ENCODE measurements at regions not wholly inside any gene's neighbourhood (a gene's known extent, or its start where the extent isn't known, plus 50 kb on each side); places are given as distances from the start of the nearest gene placed in this dataset.
"Not testable (repeated sequence)": the region's sequence is repeated elsewhere in the genome, so short reads cannot be mapped to it uniquely, and the experiment has no call there.

DNA sequence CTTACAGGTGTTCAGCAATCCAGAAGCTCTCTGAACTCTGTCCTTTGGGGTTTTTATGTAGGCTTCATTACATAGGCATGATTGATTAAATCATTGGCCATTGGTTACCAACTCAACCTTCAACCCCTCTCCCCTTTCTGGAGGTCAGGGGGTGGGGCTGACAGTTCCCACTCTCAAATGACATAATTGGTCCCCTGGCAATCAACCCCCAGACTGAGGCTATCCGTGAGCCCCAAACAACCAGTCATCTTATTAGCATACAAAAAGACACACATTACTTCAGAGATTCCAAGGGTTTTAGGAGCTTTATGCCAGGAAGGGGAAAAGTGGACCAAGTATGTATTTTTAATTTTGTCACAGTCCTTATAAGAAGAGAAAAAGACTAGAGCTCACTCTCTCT is 92.1 kb downstream of the ZNF467 start:
- DNase-seq (no peak), ATAC-seq (no peak)
- H3K9me3 ChIP-seq (ENCODE audit: control insufficient read depth, low read length), result no peaks in the 10 kb centered on the region
- H3K27ac ChIP-seq (ENCODE audit: low read length), result no peak overlapping the region
- H3K27me3 ChIP-seq (ENCODE audit: control insufficient read depth, insufficient read depth), result no peaks in the 10 kb centered on the region
- no peaks in the 10 kb centered on the region for H3K4me1 ChIP-seq (ENCODE audit: control insufficient read depth, insufficient read depth, low read length)
- intact Hi-C loops (cut with DNase I), result no loop called here
- 51% methylated on average over 1 of the region's 1 CpG for WGBS
- no peak overlapping the region for H3K4me3 ChIP-seq (ENCODE audit: low read length)

DNA sequence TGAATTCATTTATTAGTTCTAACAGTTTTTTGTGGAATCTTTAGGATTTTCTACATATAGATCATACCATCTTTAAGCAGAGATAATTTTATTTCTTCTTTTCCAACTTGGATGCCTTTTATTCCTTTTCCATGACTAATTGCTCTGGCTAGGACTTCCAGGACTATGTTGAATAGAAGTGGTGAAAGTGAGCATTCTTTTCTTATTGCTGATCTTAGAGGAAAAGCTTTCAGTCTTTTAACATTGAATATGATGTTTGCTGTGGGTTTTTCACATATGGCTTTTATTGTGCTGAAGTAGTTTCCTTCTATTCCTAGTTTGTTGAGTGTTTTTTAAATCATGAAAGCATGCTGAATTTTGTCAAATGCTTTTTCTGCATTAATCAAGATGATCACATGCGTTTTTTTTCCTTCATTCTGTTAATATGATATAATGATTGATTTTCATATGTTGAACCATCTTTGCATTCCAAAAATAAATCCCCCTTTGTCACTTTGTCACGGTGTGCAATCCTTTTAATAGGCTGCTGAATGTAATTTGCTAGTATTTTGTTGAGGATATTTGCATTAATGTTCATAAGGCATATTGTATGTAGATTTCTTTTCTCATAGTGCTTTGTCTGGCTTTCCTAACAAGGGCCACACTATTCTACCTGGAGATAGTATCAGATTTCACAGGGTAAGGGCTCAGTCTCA is 92.9 kb downstream of the ZNF467 start:
- no peaks in the 10 kb centered on the region for H3K4me1 ChIP-seq (ENCODE audit: control insufficient read depth, insufficient read depth, low read length)
- intact Hi-C loops (cut with DNase I), result no loop called here
- H3K27me3 ChIP-seq (ENCODE audit: control insufficient read depth, insufficient read depth), result no peaks in the 10 kb centered on the region
- no peak for ATAC-seq
- no peak overlapping the region for H3K4me3 ChIP-seq (ENCODE audit: low read length)
- DNase-seq, result no peak
- WGBS, result 70% methylated on average over 2 of the region's 2 CpGs
- H3K27ac ChIP-seq (ENCODE audit: low read length), result no peak overlapping the region
- H3K9me3 ChIP-seq (ENCODE audit: control insufficient read depth, low read length), result no peaks in the 10 kb centered on the region

DNA sequence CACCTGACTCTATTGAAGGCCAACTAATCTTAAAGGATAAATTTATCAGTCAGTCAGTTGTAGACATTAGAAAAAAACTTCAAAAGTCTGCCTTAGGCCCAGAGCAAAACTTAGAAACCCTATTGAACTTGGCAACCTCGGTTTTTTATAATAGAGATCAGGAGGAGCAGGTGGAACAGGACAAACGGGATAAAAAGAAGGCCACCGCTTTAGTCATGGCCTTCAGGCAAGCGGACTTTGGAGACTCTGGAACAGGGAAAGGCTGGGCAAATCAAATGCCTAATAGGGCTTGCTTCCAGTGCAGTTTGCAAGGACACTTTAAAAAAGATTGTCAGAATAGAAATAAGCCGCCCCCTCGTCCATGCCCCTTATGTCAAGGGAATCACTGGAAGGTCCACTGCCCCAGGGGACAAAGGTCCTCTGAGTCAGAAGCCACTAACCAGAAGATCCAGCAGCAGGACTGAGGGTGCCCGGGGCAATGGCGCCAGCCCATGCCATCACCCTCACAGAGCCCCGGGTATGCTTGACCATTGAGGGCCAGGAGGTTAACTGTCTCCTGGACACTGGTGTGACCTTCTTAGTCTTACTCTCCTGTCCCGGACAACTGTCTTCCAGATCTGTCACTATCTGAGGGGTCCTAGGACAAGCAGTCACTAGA is 98.5 kb downstream of the ZNF467 start:
- not testable (repeated sequence) for H3K27me3 ChIP-seq (ENCODE audit: control insufficient read depth, insufficient read depth); H3K4me1 ChIP-seq (ENCODE audit: control insufficient read depth, insufficient read depth, low read length); H3K27ac ChIP-seq (ENCODE audit: low read length); DNase-seq; ATAC-seq; H3K4me3 ChIP-seq (ENCODE audit: low read length); H3K9me3 ChIP-seq (ENCODE audit: control insufficient read depth, low read length)
- intact Hi-C loops (cut with DNase I), result loop anchor here in 2 of 4 donors (10.0 kb wide), 1 partner anchor 70 kb away; no protein-coding TSS in a partner anchor
- WGBS, result 85% methylated on average over 10 of the region's 10 CpGs

DNA sequence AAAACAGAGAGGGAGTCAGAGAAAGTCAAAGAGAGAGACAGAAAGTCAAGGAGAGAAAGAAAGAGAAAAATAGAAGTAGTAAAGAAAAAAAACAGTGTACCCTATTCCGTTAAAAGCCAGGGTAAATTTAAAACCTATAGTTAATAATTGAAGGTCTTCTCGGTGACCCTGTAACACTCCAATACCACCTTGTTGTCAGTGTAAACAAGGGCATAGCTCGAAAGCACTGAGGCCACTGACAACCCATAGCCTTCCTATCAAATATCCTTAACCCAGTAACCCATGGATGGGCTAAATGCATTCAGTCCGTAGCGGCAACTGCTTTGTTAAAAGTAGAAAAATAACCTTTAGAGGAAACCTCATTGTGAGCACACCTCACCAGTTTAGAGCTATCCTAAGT is 100.4 kb downstream of the ZNF467 start:
- Histone ChIP-seq H3K27ac (ENCODE audit: low read length) (no peak overlapping the region), H3K4me1 (ENCODE audit: control insufficient read depth, insufficient read depth, low read length) (no peaks in the 10 kb centered on the region), H3K4me3 (ENCODE audit: low read length) (no peak overlapping the region), H3K27me3 (ENCODE audit: control insufficient read depth, insufficient read depth) (no peaks in the 10 kb centered on the region), H3K9me3 (ENCODE audit: control insufficient read depth, low read length) (no peaks in the 10 kb centered on the region)
- 90% methylated on average over 5 of the region's 5 CpGs for WGBS
- intact Hi-C loops (cut with DNase I), result loop anchor here in 2 of 4 donors (10.0 kb wide), 1 partner anchor 72 kb away; no protein-coding TSS in a partner anchor
- DNase-seq, result no peak
- no peak for ATAC-seq

DNA sequence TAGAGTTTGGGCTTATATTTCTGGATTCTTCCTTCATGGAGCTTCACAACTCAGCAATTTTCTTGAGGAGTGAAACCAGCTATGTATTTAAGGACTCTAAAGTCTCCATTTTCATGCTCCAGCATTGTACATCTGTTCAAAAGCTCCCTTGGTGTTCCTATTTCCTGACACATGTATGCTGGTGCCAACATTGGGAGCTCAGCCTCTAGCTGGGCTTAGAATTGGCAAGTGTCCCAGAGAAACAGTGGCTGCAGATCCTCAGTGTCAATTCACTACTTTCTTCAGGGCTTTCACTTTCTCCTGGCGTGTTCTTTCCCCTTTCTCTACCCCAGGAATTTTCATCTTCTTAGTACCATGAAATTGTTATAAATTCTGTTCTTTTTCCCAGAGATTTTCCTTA is 103.1 kb downstream of the ZNF467 start:
- no peaks in the 10 kb centered on the region for H3K27me3 ChIP-seq (ENCODE audit: control insufficient read depth, insufficient read depth)
- 2% methylated on average over 1 of the region's 1 CpG for WGBS
- peak; percentile 91 to 94 for ATAC-seq
- no peak overlapping the region for H3K27ac ChIP-seq (ENCODE audit: low read length)
- H3K4me1 ChIP-seq (ENCODE audit: control insufficient read depth, insufficient read depth, low read length), result no peaks in the 10 kb centered on the region
- H3K9me3 ChIP-seq (ENCODE audit: control insufficient read depth, low read length), result no peaks in the 10 kb centered on the region
- no peak overlapping the region for H3K4me3 ChIP-seq (ENCODE audit: low read length)
- DNase-seq, result peak; percentile 28 to 61 (median 55)
- intact Hi-C loops (cut with DNase I), result loop anchor here in 3 of 4 donors (2.0 to 10.0 kb wide), 2 partner anchors 73 to 75 kb away; no protein-coding TSS in a partner anchor

DNA sequence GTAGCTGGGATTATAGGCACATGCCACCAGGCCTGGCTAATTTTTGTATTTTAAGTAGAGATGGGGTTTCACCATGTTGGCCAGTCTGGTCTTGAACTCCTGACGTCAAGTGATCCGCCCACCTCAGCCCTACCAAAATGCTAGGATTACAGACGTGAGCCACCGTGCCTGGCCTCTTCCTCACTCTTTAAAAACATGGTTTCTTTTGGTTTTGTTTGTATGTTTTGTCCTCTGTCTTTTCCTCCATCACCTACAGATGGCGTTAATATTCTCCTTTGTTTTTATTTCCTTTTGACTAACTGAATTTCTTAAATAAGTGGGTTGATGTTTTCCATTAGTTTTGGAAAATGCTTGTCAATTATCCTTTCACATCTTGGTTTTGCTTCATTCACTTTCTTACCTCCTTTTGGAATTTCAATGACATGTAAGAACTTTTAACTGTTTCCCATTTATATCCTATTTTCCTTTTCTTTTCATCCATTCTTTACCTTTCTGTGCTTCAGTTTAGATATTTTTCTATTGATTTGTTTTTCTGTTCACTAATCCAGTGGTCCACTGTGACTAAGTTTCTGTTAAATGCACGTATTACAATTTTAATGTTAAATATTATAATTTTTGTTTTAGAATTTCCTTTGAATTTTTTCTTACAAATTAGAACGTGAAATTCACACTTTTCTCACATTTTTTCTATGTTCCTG is 104.1 kb downstream of the ZNF467 start:
- no peak for ATAC-seq
- H3K9me3 ChIP-seq (ENCODE audit: control insufficient read depth, low read length), result no peaks in the 10 kb centered on the region
- no peak overlapping the region for H3K4me3 ChIP-seq (ENCODE audit: low read length)
- H3K27ac ChIP-seq (ENCODE audit: low read length), result no peak overlapping the region
- 35% methylated on average over 7 of the region's 7 CpGs for WGBS
- H3K4me1 ChIP-seq (ENCODE audit: control insufficient read depth, insufficient read depth, low read length), result no peaks in the 10 kb centered on the region
- H3K27me3 ChIP-seq (ENCODE audit: control insufficient read depth, insufficient read depth), result no peaks in the 10 kb centered on the region
- intact Hi-C loops (cut with DNase I), result no loop called here
- no peak for DNase-seq

DNA sequence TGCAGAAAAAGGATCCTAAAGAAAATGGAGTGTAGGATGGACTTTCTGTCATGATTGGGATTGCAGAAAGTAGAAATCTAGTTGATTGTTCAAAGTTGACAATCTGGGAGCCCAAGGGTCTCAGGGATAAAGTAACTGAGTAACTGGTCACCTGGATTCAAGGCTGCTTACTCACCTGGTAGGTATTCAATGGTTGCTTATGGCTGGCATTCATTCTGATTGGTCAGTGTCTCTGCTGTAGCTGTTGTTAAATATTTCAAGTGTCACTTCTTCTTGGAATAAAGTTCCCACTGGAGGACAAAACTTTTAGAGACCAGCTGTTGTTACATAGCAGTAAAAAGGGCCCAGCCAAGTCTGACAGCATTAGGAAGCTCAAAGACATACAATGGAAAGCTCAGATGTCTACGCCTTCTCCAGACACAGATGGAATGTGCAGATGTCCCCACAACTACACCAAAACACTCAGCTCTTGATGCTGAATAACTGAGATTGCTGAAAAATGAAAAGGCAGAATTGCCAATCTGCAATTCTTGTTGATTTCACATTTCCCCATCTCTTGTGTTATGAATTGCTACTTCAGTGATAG is 106.9 kb downstream of the ZNF467 start:
- Histone ChIP-seq H3K27me3 (ENCODE audit: control insufficient read depth, insufficient read depth) (no peaks in the 10 kb centered on the region), H3K4me1 (ENCODE audit: control insufficient read depth, insufficient read depth, low read length) (no peaks in the 10 kb centered on the region), H3K4me3 (ENCODE audit: low read length) (no peak overlapping the region), H3K9me3 (ENCODE audit: control insufficient read depth, low read length) (peaks cover 2% of the 10 kb centered on the region), H3K27ac (ENCODE audit: low read length) (no peak overlapping the region)
- 28% methylated on average over 1 of the region's 1 CpG for WGBS
- no peak for DNase-seq
- intact Hi-C loops (cut with DNase I), result no loop called here
- ATAC-seq, result no peak

DNA sequence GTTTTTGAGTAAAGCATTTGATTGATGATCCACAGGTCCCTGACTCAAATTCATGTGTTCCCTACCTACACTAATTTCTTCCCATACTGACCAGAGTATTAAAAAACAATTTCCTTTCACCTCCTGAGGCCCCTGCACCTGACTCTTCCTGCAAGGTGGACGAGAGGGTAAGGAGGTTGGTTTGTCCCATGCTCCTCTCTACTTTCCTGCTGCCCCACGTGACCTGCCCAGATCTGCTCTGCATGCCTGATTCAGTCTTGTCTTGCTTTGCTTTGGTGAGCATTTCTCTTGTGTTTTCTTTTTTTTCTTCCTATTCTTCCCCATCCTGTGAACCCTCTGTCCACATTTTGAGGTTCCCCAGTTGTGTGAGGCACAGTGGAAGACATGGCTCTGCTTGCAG is 107.8 kb downstream of the ZNF467 start:
- ATAC-seq; H3K4me3 ChIP-seq (ENCODE audit: low read length); intact Hi-C loops (cut with DNase I); DNase-seq; H3K27me3 ChIP-seq (ENCODE audit: control insufficient read depth, insufficient read depth); H3K4me1 ChIP-seq (ENCODE audit: control insufficient read depth, insufficient read depth, low read length); H3K9me3 ChIP-seq (ENCODE audit: control insufficient read depth, low read length); H3K27ac ChIP-seq (ENCODE audit: low read length): not testable (repeated sequence)
- WGBS, result 69% methylated on average over 2 of the region's 2 CpGs

DNA sequence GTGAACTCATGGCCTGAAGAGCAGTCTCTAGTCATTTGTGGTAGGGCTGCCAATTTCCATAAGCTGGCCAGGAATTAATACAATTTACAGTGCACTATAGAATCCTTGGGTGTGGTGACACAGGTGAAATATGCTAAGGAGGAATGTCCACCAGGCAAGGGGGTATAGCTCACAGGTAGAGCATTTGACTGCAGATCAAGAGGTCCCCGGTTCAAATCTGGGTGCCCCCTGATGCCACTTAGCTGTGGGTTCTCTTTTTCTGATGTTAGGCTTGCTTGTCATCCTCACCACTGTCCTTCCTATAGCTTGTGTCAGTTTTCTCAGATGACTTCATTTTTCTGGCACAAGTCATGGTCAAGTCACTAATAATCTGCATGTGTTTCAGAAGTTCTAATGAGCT is 108.7 kb downstream of the ZNF467 start:
- DNase-seq (no peak), ATAC-seq (no peak)
- no peak overlapping the region for H3K27ac ChIP-seq (ENCODE audit: low read length)
- no peaks in the 10 kb centered on the region for H3K27me3 ChIP-seq (ENCODE audit: control insufficient read depth, insufficient read depth)
- no peaks in the 10 kb centered on the region for H3K4me1 ChIP-seq (ENCODE audit: control insufficient read depth, insufficient read depth, low read length)
- WGBS, result 83% methylated on average over 1 of the region's 1 CpG
- no peak overlapping the region for H3K4me3 ChIP-seq (ENCODE audit: low read length)
- peaks cover 2% of the 10 kb centered on the region for H3K9me3 ChIP-seq (ENCODE audit: control insufficient read depth, low read length)
- intact Hi-C loops (cut with DNase I), result loop anchor here in 1 of 4 donors (5.0 kb wide), 1 partner anchor 78 kb away; no protein-coding TSS in a partner anchor

DNA sequence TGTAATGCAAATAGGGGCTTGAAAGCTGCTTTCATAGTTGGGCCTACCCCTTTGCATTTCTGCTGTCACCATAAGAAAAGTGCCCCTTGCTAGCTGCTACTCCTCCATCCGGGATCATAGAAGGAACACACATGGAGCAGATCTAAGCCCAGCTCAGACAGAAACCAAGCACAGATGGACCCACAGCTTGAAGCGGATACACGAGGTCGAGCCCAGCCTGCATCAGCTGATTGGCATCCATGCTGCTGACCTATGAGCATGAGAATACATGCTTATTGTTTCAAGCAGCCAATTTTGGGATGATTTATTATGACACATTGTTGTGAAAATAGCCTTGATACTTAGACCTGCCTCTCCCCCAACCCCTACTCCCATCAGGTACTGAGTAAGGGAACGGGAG is 109.2 kb downstream of the ZNF467 start:
- peaks cover 2% of the 10 kb centered on the region for H3K9me3 ChIP-seq (ENCODE audit: control insufficient read depth, low read length)
- no peak overlapping the region for H3K27ac ChIP-seq (ENCODE audit: low read length)
- 69% methylated on average over 5 of the region's 5 CpGs for WGBS
- no peak overlapping the region for H3K4me3 ChIP-seq (ENCODE audit: low read length)
- no peak for DNase-seq
- ATAC-seq, result no peak
- H3K27me3 ChIP-seq (ENCODE audit: control insufficient read depth, insufficient read depth), result no peaks in the 10 kb centered on the region
- H3K4me1 ChIP-seq (ENCODE audit: control insufficient read depth, insufficient read depth, low read length), result no peaks in the 10 kb centered on the region
- intact Hi-C loops (cut with DNase I), result loop anchor here in 1 of 4 donors (5.0 kb wide), 1 partner anchor 78 kb away; no protein-coding TSS in a partner anchor
